HCT116 (cell line): ENCODE measurements at regions not wholly inside any gene's neighbourhood (a gene's known extent, or its start where the extent isn't known, plus 50 kb on each side); places are given as distances from the start of the nearest gene placed in this dataset.

Source experiments
- ATAC-seq: fragments of 200-7000 bp; cut with Tn5 transposase; 2 replicates; pipeline ENCODE4 v1.9.1; 2020; ENCODE audit warnings: mild to moderate bottlenecking, moderate library complexity
- BruUV-seq: library from RNA; stranded (reverse); fragments of 400-500 nt; replicated peaks from 2 replicates; lab custom pipeline; 2021; lab: Mats Ljungman, UMichigan
- CTCF ChIA-PET: fragments of 300-600 bp; sonication (Branson Sonifier 250); formaldehyde crosslinking; loops from one replicate; lab custom pipeline; 2021; ENCODE audit warnings: antibody characterized with exemption; lab: Charles Lee
- POLR2A ChIA-PET: fragments of 300-600, 350-600 bp; sonication (Branson Sonifier 250); formaldehyde crosslinking; loops from one replicate; lab custom pipeline; 2021; ENCODE audit warnings: antibody characterized with exemption; lab: Charles Lee
- RAD21 ChIA-PET, 2 experiments: fragments of 300-600 bp; sonication (Branson Sonifier 250); formaldehyde crosslinking; loops; one replicate each; lab custom pipeline; 2023; ENCODE audit warnings: low total read pairs in 2 of 2; ENCODE audit not compliant: uncharacterized antibody in 2 of 2, unreplicated experiment in 2 of 2, low non-redundant PET in 1 of 2; lab: Charles Lee
- DNase-seq: peaks from one replicate; pipeline ENCODE4 v3.0.0-alpha.2; 2010; ENCODE audit warnings: low read depth, low spot score
- H2AFZ ChIP-seq: fragments of 200-600 bp; shearing (Covaris generic), sonication (generic); 2 replicates; pipeline ENCODE4 v1.6.1; 2017; ENCODE audit warnings: low read depth, mixed run types, mixed read lengths, antibody characterized with exemption, low read length; ENCODE audit not compliant: poor library complexity, severe bottlenecking
- H3K27ac ChIP-seq: 2 replicates; pipeline ENCODE4 v1.5.1; 2012; ENCODE audit warnings: low read depth, low read length
- H3K27me3 ChIP-seq: fragments of 200-600 bp; sonication (generic); 2 replicates; pipeline ENCODE4 v1.6.1; 2016; ENCODE audit warnings: mixed run types, low read length, mixed read lengths; ENCODE audit not compliant: insufficient read depth
- H3K36me3 ChIP-seq, 2 experiments: fragments of 200-500 bp in 1 of 2; fragments of 200-600 bp in 1 of 2; sonication (Bioruptor generic) in 1 of 2; sonication (generic) in 1 of 2; 2 replicates each; pipeline versions ENCODE4 v1.5.1 to v1.6.1; 2014 to 2016; ENCODE audit warnings: low read length in 2 of 2, inconsistent platforms in 1 of 2, mixed read lengths in 1 of 2, mixed run types in 1 of 2; ENCODE audit not compliant: insufficient read depth in 2 of 2, control insufficient read depth in 1 of 2
- H3K4me1 ChIP-seq, 2 experiments: fragments of 200-600 bp in 1 of 2; sonication (generic) in 1 of 2; 2 replicates each; pipeline versions ENCODE4 v1.5.1 to v1.6.1; 2012 to 2017; ENCODE audit warnings: low read length in 2 of 2, inconsistent platforms in 1 of 2, mild to moderate bottlenecking in 1 of 2, mixed read lengths in 1 of 2, mixed run types in 1 of 2, moderate library complexity in 1 of 2; ENCODE audit not compliant: insufficient read depth in 2 of 2, control insufficient read depth in 1 of 2
- H3K4me2 ChIP-seq: fragments of 200-600 bp; sonication (generic); 2 replicates; pipeline ENCODE4 v1.6.1; 2017; ENCODE audit warnings: mixed run types, low read length, mixed read lengths
- H3K4me3 ChIP-seq, 2 experiments: fragments of 200-600 bp in 1 of 2; sonication (generic) in 1 of 2; replicated peaks in 1 of 2; 2 replicates each; pipeline ENCODE4 v1.5.1; 2011 to 2016; ENCODE audit warnings: low read length in 2 of 2, control low read depth in 1 of 2, low read depth in 1 of 2, mild to moderate bottlenecking in 1 of 2, mixed read lengths in 1 of 2, mixed run types in 1 of 2
- H3K79me2 ChIP-seq: fragments of 200-600 bp; sonication (generic); 2 replicates; pipeline ENCODE4 v1.6.1; 2017; ENCODE audit warnings: mild to moderate bottlenecking, mixed run types, low read length, moderate library complexity, mixed read lengths; ENCODE audit not compliant: insufficient read depth
- H3K9ac ChIP-seq: fragments of 200-600 bp; sonication (generic); 2 replicates; pipeline ENCODE4 v1.6.1; 2016; ENCODE audit warnings: low read length, mixed read lengths
- H3K9me2 ChIP-seq: fragments of 200-600 bp; sonication (generic), shearing (Covaris generic); 2 replicates; pipeline ENCODE4 v1.6.1; 2017; ENCODE audit warnings: mixed run types, mild to moderate bottlenecking, moderate library complexity; ENCODE audit not compliant: insufficient read depth
- H3K9me3 ChIP-seq, 2 experiments: fragments of 200-500 bp in 1 of 2; fragments of 200-600 bp in 1 of 2; sonication (Bioruptor generic) in 1 of 2; sonication (generic) in 1 of 2; 2 replicates each; pipeline ENCODE4 v1.6.1; 2014 to 2017; ENCODE audit warnings: low read length in 2 of 2, mixed read lengths in 2 of 2, inconsistent platforms in 1 of 2, low read depth in 1 of 2, mild to moderate bottlenecking in 1 of 2, mixed run types in 1 of 2, moderate library complexity in 1 of 2; ENCODE audit not compliant: control insufficient read depth in 1 of 2, insufficient read depth in 1 of 2
- H4K20me1 ChIP-seq: fragments of 200-600 bp; sonication (generic), shearing (Covaris generic); 2 replicates; pipeline ENCODE4 v1.6.1; 2017; ENCODE audit warnings: mixed run types, mild to moderate bottlenecking, moderate library complexity; ENCODE audit not compliant: insufficient read depth
- ATF3 ChIP-seq: IDR thresholded peaks from 2 replicates; pipeline ENCODE4 v1.6.1; 2012
- CEBPB ChIP-seq: IDR thresholded peaks from 2 replicates; pipeline ENCODE4 v1.6.1; 2012; ENCODE audit warnings: low read depth
- CTCF ChIP-seq, 3 experiments: fragments of 200-600 bp in 1 of 3; sonication (generic) in 1 of 3; IDR thresholded peaks in 2 of 3; conservative IDR thresholded peaks in 1 of 3; 2 replicates each; pipeline ENCODE4 v1.5.1; 2012 to 2017; ENCODE audit warnings: low read depth in 2 of 3, low read length in 2 of 3, antibody characterized with exemption in 1 of 3, borderline replicate concordance in 1 of 3, control low read depth in 1 of 3, mild to moderate bottlenecking in 1 of 3, mixed read lengths in 1 of 3, mixed run types in 1 of 3, moderate library complexity in 1 of 3; ENCODE audit not compliant: insufficient read depth in 1 of 3
- EGR1 ChIP-seq: IDR thresholded peaks from 2 replicates; pipeline ENCODE4 v1.6.1; 2012; ENCODE audit warnings: low read depth
- ELF1 ChIP-seq: IDR thresholded peaks from 2 replicates; pipeline ENCODE4 v1.6.1; 2012; ENCODE audit warnings: low read depth, borderline replicate concordance
- FOSL1 ChIP-seq: IDR thresholded peaks from 2 replicates; pipeline ENCODE4 v1.6.1; 2012; ENCODE audit warnings: low read depth
- JUND ChIP-seq: IDR thresholded peaks from 2 replicates; pipeline ENCODE4 v1.6.1; 2012
- POLR2AphosphoS5 ChIP-seq: IDR thresholded peaks from 2 replicates; pipeline ENCODE4 v1.6.1; 2011; ENCODE audit warnings: mild to moderate bottlenecking, low read depth, low read length, moderate library complexity
- RAD21 ChIP-seq: IDR thresholded peaks from 2 replicates; pipeline ENCODE4 v1.6.1; 2012; ENCODE audit warnings: low read depth, mild to moderate bottlenecking
- SIN3A ChIP-seq: IDR thresholded peaks from 2 replicates; pipeline ENCODE4 v1.6.1; 2012; ENCODE audit warnings: low read depth
- SRF ChIP-seq: IDR thresholded peaks from 2 replicates; pipeline ENCODE4 v1.6.1; 2012; ENCODE audit warnings: low read depth
- YY1 ChIP-seq: IDR thresholded peaks from 2 replicates; pipeline ENCODE4 v1.6.1; 2011; ENCODE audit warnings: low read length, low read depth, moderate library complexity, mild to moderate bottlenecking; ENCODE audit not compliant: insufficient replicate concordance; ENCODE audit errors: extremely low read depth
- ZFX ChIP-seq: fragments of 450-650 bp; IDR thresholded peaks from 2 replicates; pipeline ENCODE4 v1.6.1; 2017
- ZNF274 ChIP-seq: fragments of 200-500 bp; sonication (Bioruptor generic); IDR thresholded peaks from 2 replicates; pipeline ENCODE4 v1.6.1; 2014; ENCODE audit warnings: mild to moderate bottlenecking, low read depth, low read length, inconsistent platforms
- intact Hi-C: fragments of 100-400 bp; cut with micrococcal nuclease; formaldehyde crosslinking; loops from 2 replicates; pipeline ENCODE4 v1.10.0; 2022
- TF ChIP-seq, protein P1 (sequence below): IDR thresholded peaks from 2 replicates; pipeline ENCODE4 v1.6.1; 2011; ENCODE audit warnings: mild to moderate bottlenecking, low read length, moderate library complexity; ENCODE audit not compliant: insufficient replicate concordance; ENCODE audit errors: extremely low read depth
- TF ChIP-seq, protein P2 (sequence below): IDR thresholded peaks from 2 replicates; pipeline ENCODE4 v1.6.1; 2012; ENCODE audit warnings: low read depth
- TF ChIP-seq, protein P3 (sequence below): IDR thresholded peaks from 2 replicates; pipeline ENCODE4 v1.6.1; 2012

GRCh38 chr3:40969341-40969740, 230.0 kb upstream of the CTNNB1 start:
- no peak overlapping the region for H3K9ac ChIP-seq
- DNase-seq (no peak), ATAC-seq (no peak)

More at GRCh38 chr3:40969341-40969740, 230.0 kb upstream of the CTNNB1 start:
- no peak for TF ChIP-seq CEBPB
- TF ChIP-seq ATF3: no peak
- TF ChIP-seq FOSL1: no peak
- no peak for TF ChIP-seq CTCF (IDR thresholded peaks at IDR 0.05 in 2 of 3, conservative IDR thresholded peaks at IDR 0.05 in 1 of 3; ENCODE audit: borderline replicate concordance in 1 of 3, insufficient read depth in 1 of 3, low read depth in 2 of 3, low read length in 2 of 3)
- TF ChIP-seq, protein P1, sequence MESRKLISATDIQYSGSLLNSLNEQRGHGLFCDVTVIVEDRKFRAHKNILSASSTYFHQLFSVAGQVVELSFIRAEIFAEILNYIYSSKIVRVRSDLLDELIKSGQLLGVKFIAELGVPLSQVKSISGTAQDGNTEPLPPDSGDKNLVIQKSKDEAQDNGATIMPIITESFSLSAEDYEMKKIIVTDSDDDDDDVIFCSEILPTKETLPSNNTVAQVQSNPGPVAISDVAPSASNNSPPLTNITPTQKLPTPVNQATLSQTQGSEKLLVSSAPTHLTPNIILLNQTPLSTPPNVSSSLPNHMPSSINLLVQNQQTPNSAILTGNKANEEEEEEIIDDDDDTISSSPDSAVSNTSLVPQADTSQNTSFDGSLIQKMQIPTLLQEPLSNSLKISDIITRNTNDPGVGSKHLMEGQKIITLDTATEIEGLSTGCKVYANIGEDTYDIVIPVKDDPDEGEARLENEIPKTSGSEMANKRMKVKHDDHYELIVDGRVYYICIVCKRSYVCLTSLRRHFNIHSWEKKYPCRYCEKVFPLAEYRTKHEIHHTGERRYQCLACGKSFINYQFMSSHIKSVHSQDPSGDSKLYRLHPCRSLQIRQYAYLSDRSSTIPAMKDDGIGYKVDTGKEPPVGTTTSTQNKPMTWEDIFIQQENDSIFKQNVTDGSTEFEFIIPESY: no peak
- no peak for TF ChIP-seq ZFX
- no peak for TF ChIP-seq EGR1
- TF ChIP-seq, protein P2, sequence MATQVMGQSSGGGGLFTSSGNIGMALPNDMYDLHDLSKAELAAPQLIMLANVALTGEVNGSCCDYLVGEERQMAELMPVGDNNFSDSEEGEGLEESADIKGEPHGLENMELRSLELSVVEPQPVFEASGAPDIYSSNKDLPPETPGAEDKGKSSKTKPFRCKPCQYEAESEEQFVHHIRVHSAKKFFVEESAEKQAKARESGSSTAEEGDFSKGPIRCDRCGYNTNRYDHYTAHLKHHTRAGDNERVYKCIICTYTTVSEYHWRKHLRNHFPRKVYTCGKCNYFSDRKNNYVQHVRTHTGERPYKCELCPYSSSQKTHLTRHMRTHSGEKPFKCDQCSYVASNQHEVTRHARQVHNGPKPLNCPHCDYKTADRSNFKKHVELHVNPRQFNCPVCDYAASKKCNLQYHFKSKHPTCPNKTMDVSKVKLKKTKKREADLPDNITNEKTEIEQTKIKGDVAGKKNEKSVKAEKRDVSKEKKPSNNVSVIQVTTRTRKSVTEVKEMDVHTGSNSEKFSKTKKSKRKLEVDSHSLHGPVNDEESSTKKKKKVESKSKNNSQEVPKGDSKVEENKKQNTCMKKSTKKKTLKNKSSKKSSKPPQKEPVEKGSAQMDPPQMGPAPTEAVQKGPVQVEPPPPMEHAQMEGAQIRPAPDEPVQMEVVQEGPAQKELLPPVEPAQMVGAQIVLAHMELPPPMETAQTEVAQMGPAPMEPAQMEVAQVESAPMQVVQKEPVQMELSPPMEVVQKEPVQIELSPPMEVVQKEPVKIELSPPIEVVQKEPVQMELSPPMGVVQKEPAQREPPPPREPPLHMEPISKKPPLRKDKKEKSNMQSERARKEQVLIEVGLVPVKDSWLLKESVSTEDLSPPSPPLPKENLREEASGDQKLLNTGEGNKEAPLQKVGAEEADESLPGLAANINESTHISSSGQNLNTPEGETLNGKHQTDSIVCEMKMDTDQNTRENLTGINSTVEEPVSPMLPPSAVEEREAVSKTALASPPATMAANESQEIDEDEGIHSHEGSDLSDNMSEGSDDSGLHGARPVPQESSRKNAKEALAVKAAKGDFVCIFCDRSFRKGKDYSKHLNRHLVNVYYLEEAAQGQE: no peak
- TF ChIP-seq RAD21: no peak
- TF ChIP-seq, protein P3, sequence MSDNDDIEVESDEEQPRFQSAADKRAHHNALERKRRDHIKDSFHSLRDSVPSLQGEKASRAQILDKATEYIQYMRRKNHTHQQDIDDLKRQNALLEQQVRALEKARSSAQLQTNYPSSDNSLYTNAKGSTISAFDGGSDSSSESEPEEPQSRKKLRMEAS: no peak
- no peak for TF ChIP-seq POLR2AphosphoS5
- no peak for TF ChIP-seq SRF
- TF ChIP-seq SIN3A: no peak
- TF ChIP-seq JUND: no peak
- no peak for TF ChIP-seq ZNF274
- no peak for TF ChIP-seq ELF1
- TF ChIP-seq YY1: no peak
- H3K9me2 ChIP-seq: no peaks in the 10 kb centered on the region
- no TSS peak for BruUV-seq
- no peak overlapping the region for H3K27ac ChIP-seq
- no peaks in the 10 kb centered on the region for H3K27me3 ChIP-seq
- RAD21 ChIA-PET: no interaction called here
- H3K79me2 ChIP-seq: no peaks in the 10 kb centered on the region
- H3K9me3 ChIP-seq: no peaks in the 10 kb centered on the region
- CTCF ChIA-PET: no interaction called here
- H3K4me1 ChIP-seq: peaks cover 3 to 18% of the 10 kb centered on the region in 2 experiments; a peak in 3 of 4 replicates
- no peak overlapping the region for H2AFZ ChIP-seq
- H3K36me3 ChIP-seq: no peaks in the 10 kb centered on the region
- no peaks in the 10 kb centered on the region for H4K20me1 ChIP-seq
- POLR2A ChIA-PET: no interaction called here
- H3K4me2 ChIP-seq: no peak overlapping the region
- intact Hi-C loops: no loop called here
- H3K4me3 ChIP-seq: no peak overlapping the region
